CD4-positive, alpha-beta T cell treated with Interleukin-12 subunit alpha and Interleukin-12 subunit beta, for 1 hour (primary cell): ENCODE measurements at regions not wholly inside any gene's neighbourhood (a gene's known extent, or its start where the extent isn't known, plus 50 kb on each side); places are given as distances from the start of the nearest gene placed in this dataset.
"Not testable (repeated sequence)": the region's sequence is repeated elsewhere in the genome, so short reads cannot be mapped to it uniquely, and the experiment has no call there.

Experiments used
- DNase-seq: peaks from one replicate; pipeline ENCODE4 v3.0.0-alpha.2; 2020

DNA sequence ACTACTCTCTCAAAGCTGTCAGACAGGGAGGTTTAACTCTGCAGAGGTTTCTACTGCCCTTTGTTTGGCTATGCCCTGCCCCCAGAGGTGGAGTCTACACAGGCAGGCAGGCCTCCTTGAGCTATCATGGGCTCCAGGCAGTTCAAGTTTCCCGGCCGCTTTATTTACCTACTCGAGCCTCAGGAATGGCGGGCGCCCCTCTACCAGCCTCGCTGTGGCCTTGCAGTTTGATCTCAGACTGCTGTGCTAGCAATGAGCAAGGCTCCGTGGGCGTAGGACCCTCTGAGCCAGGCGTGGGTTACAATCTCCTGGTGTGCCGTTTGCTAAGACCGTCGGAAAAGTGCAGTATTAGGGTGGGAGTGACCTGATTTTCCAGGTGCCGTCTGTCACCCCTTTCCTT lies 124.3 kb downstream of the PTCHD1 start:
- not testable (repeated sequence) for DNase-seq

DNA sequence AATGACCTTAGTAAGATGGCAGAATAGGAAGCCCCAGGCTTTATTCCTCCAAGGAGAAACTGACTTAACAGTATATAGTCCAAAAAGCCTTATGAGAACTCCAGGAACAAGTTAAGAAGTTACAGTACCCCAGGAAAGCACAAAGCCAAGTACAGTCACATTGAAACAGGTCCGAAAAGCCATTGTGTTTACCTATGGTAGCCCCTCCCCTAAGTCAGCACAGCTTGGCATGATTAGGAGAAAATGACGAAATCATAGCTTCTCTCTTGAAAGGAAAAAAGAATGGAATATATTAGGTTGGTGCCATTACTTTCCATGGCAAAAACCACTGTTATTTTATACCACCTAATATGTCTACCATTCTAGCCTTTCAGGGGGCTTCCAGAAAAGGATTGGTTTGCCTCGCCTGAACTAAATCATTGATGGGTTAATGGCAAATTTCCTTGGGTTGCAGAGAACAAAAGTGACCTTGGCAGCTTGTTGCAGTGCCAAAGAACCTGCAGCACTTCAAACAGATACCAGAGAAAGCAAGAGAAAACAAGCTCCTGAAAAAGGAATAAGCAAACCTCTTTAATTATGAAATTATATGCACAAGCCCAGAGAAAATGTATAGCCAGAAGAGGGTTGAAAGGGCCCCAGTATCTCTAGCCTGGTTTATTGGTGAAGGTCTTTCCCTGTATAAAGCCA lies 130.6 kb downstream of the PTCHD1 start:
- DNase-seq: no peak

DNA sequence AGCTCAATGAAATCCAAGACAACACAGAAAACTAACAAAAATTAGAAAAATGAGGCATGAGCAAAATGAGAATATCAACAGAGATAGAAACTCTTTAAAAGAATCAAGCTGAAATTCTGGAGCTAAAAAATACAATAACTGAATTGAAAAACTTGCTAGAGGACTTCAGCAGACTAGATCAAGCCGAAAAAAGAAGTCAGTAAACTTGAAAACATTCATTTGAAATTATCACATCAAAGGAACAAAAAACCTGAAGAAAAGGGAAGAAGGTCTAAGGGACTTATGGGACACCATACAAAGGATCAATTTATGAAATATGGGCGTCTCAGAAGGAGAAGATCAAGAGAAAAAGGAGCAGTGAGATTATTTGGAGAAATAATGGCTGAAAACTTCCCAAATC lies 131.3 kb downstream of the PTCHD1 start:
- DNase-seq: no peak

DNA sequence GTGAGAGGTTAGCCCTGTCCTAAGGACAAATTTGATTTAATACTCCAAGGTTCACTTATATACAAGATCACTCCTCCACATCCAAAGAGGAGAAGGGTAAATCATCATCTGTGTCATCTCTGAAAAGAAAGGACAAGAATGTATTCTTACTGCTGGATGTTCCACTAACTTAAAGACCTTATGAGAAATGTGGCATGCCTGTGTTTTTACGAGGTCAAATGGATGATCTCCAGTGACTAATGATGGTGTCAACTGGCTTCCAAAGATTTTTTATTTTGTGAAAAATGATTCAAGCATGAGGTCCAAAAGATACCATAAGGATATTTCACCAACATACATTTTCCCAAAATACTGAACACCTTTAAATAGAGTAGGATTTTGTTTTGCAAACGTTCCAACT lies 143.4 kb downstream of the PTCHD1 start:
- no peak for DNase-seq

DNA sequence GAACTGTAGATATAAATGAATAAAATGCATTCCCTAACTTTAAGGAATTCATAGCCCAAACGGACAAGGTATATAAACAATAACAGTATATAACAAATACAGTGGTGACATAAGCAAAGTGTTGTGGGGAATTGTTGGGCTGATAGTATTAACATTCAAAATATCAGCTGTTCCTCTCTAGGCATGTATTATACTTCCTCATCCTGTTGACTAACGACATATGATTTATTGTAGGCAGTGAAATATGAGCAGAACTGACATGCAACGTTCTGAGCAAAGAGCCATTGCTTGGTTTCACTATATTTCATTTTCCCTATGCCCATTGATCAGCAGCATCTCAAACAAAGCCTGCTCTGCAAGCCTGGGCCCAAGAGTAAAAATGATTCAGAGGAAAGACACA lies 143.9 kb downstream of the PTCHD1 start:
- no peak for DNase-seq

DNA sequence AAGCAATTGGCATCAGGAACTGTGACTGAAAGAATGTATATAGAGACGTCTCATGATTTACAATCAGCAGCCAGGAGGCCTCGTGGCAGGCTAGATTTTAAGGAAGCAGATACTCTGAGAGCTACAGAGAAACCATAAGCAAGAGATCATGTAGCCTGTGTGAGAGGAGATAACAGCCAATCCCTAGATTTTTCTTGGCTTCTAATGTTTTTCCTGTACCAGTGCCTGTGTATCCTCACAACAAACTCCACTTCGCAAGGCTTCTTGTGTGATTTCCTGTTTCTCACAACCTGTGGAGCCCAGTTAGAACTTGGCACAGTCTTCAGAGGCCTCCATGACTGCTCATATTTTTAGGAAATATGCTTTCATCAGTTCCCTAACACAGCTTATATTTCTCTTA lies 147.9 kb downstream of the PTCHD1 start:
- no peak for DNase-seq

DNA sequence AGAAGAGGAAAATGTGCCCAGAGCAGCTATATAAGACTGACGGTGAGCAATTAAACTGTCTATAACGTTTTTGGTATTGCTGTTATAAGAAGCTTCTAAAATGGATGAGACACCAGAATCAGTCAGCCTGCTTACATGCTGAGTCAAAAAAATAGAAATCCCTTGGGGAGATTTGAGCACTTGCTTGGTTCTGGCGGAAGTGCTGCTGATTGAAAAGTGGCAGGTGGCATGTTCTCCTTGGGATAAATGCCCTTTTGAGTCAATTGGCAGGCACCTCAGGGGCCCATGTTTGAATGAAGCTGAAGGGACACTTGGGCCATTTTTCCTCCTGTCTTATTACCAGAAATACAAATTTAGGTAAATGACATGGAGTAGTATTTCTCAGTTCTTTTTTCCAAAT lies 148.7 kb downstream of the PTCHD1 start:
- no peak for DNase-seq

DNA sequence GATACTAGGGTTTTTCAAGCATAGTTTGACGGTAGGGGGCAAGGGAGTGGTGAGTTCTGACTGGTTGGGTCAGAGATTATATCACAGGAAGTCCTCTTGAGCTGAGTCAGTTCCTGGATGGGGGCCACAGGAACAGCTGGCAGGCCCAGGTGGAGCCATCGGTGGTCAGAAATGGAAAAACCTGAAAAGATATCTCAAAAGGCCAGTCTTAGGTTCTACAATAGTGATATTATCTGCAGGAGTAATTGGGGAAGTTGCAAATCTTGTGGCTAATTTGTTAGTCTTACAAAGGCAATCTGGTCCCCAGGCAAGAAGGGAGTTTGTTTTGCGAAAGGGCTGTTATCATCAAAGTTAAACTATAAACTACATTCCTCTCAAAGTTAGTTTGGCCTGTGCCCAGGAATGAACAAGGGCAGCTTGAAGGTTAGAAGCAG lies 159.3 kb downstream of the PTCHD1 start:
- peak; percentile 0 for DNase-seq

DNA sequence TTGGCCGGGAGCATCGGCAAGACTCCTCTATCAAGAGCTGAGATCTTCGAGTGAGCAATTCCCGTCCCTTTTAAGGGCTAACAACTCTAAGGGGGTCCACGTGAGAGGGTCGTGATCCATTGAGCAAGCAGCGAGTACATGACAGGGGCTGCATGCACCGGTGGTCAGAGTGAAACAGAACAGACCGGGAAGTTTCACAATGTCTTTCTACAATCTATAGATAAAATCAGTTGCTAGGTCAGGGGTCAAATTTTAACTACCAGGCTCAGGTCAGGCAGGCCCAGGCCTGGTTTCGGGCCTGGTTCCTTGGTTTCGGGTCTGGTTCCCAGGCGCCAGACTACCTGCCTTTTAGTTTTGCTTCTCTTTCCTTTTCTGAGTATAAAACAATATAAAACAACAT lies 160.1 kb downstream of the PTCHD1 start:
- no peak for DNase-seq

DNA sequence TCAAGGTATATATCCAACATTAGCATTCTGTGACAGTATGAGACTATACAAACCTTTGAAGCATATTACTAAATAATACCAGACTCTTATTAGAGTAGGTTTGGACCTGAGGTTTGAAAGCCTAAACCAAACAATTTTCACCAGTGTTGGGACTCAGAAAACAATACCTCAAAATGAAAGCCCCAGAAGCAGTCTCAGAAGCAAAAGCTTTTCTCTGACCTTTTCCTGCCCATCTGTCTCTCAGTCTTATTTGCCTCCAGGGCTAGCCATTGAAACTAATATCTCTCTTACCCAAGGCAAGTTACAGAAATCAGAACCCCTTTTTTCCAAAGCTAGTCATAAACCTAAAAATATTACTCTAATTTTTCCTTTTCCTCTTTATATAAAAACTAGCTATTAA lies 163.3 kb downstream of the PTCHD1 start:
- DNase-seq: no peak

DNA sequence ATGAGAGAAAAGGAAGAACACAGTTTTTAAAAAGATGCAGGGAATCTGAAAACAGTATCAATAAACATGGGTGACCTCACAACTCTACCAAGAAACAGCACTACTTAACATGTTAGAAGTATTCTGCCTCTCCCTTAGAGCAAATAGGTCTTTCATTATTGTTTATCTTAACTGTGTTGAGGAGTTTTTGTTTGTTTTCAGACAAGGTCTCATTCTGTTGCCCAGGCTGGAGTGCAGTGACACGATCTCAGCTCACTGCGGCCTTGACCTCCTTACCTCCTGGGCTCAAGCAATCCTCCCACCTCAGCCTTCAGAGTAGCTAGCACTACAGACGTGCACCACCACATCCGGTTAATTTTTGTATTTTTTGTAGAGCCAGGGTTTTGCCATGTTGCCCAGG lies 165.3 kb upstream of the PRDX4 start:
- DNase-seq: no peak

DNA sequence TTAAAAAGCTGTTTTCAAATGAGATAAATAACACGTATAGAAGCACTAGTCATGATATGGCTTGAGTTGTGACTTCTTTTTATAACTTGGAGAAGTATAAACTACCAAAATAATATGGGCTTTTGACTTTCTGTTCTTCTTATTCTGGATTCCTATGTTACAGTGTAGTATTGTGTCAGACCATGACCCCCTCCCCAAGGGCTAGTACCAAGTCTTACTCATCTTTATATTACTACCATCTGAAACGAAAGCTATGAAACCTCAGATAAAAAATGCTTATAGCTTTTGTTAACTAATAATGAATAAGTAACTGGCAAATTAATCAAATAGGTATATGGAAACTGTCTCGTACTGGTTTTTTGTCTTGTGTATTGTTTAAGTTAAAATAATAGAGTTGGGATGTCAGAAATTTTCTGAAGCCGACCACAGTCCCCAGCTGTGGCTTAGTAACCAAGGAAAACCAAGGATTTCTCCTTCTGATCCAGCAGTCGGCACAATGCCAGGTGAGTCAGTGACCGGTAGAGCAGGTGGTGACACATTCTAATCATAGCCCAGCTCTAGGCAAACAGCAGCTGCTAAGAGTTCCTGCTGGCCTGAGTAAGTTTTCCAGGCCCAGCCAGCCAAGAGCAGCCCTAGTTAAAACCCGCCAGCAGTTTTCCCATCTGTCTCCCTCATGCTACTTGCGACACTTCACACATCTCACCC lies 163.3 kb upstream of the PRDX4 start:
- no peak for DNase-seq

DNA sequence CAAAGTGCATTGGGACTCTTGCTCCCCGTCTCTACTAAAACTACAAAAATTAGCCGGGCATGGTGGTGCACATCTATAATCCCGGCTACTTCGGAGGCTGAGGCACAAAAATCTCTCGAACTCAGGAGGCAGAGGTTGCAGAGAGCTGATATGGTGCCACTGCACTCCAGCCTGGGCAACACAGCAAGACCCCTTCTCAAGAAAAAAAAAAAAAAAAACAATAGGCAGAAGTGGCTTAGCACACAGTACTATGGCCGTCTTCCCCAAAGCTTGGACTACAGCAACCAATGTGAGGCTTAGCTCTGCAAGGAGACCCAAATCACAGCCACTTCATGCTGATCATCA lies 162.8 kb upstream of the PRDX4 start:
- no peak for DNase-seq

DNA sequence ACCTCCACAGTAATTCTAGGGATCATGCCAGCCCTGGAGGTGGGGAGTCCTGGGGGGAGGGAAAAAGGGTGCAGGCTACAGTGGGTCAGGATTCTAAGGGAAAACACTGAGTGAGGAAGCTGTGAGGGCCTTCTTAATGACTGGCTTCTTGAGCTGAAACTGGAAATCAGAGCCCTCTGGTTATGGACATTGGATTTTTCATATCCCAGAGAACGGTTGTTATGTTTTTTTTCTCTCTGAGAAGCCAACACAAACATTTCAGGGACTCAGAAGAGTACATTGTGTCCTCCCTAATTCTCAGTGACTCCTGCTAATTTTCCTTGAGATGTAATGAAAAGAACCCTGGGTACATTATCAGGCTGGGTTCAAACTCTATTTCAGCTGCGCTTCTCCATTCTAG lies 162.4 kb upstream of the PRDX4 start:
- DNase-seq: no peak

DNA sequence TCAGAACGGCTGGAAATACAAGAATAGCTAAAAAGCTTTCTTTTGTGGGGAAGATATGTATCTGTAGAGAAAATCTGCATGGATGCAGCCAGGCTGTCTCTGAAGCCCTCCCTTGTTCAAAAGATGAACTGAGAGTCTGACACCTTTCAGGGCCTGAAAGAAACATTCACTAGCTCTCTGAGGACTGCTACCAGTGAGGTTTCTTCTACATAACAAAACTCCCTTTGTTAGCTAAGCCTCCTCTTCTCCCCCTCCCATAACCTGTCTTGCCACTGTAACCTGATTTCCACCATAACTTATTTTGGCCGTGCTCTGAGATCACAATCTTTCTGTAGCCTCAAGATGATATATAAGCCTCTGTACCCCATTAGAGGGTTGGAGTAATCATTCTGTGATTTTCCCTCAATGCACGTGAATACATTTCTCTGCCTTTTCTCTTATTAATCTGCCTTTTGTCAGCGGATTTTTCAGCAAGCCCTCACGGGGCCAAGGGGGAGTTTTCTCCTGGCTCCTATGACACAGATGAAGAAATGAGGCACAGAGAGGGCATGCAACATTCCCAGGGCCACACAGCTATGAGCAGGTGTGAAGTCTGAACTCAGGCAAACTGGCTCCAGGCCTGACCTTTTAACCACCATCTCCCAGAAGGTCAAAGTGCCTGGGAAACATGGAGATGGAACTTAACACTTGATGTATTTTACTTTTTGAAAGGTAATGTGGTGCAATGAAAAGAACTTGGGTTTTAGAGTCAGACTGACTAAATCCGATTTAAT lies 161.6 kb upstream of the PRDX4 start:
- DNase-seq: no peak

DNA sequence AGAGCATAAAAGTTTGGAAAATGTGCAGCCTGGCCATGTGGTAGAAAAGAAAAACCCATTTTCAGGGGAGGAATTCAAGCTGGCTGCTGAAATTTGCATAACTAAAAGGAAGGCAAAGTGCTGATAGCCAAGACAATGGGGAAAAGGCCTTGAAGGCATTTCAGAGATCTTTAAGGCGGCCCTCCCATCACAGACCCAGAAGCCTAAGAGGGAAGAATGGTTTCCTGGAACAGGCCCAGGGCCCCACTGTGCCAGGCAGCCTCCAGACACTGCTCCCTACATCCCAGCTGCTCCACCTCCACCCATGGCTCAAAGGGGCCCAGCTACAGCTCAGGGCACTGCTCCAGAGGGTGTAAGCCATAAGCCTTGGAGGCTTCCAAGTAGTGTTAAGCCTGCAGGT lies 158.0 kb upstream of the PRDX4 start:
- DNase-seq: no peak

DNA sequence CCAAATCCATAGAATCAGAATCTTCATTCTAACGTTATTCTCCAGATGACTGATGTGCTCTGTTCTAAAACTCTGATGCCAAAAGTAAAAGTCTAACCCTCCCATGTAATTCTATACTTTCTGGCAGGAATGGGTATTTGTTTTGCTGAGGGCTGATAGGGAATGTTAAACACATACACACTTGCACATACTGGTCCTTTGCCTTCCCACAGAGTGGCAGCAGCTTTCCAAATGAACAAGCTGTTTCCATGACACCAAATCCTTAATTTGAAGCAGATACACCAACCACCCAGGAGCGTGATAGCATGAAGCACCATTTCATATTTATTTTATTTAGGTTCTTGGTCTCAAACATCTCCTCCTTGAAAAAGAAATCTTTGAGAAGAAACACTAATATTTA lies 155.5 kb upstream of the PRDX4 start:
- DNase-seq: no peak

DNA sequence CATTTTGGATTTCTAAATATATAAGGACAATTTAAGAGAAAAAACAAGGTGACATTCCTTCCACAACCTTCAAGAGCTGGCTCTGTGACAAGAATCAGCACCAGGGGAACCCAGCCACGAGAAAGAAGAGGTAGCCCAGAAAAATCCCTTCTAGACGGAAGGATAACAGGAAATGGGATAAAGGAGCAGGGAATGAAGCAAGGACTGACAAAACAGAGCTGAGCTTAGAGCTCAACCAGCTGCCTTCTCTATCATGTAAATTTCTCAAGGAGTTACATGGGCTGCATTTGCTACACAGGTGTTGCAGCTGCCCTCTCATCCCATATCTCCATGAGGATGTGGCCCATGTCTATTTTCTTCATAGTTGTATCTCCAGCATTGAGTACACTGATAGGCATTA lies 154.2 kb upstream of the PRDX4 start:
- DNase-seq: no peak

DNA sequence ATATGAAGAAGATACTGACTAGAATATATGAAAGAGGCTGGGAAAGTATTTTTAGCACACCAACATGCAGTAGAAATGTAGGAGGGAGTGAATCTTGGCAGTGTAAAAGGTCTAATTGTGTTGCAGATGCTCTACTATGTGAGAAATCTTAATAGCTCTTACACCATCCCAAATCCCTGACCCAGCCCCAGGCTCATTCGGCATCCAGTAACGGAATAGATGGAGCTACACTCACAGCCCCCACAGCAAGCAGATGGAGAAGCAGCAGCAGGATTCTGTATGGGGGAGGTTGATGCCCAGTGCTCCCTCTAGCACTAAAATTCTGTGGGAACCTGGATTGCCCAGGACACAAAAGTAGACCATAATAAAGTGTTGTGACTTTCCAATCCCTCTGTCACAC lies 153.2 kb upstream of the PRDX4 start:
- no peak for DNase-seq

DNA sequence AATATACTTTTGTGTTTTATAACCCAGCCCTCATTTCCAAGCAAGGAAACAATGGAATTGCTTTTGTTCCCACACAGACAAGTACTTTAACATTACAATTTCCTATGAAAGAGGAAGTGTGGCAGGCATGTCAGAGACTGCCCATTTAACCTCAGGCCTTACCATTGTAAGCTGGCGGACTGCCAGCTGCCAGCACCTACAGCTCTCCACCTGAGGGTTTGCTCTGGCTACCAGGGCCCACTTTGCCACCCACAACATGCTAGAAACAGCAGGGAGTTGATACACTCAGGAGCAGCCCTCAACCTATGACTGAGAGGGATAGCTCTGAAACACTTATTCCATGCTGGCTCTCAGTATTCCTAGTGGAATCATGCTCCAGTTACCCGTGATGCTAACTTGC lies 152.3 kb upstream of the PRDX4 start:
- DNase-seq: no peak

DNA sequence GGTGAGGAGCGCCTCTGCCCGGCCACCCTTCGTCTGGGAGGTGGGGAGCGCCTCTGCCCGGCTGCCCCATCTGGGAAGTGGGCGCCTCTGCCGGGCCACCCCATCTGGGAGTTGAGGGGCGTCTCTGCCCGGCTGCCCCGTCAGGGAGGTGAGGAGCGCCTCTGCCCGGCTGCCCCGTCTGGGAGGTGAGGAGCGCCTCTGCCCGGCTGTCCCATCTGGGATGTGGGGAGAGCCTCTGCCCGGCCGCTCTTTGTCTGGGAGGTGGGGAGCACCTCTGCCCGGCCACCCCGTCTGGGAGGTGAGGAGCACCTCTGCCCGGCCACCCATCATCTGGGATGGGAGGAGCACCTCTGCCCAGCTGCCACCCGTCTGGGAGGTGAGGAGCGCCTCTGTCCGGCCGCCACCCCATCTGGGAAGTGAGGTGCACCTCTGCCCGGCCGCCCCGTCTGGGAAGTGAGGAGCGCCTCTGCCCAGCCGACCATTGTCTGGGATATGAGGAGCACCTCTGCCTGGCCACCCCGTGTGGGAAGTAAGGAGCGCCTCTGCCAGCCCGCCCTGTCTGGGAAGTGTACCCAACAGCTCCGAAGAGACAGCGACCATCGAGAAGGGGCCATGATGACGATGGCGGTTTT lies 144.2 kb upstream of the PRDX4 start:
- not testable (repeated sequence) for DNase-seq

DNA sequence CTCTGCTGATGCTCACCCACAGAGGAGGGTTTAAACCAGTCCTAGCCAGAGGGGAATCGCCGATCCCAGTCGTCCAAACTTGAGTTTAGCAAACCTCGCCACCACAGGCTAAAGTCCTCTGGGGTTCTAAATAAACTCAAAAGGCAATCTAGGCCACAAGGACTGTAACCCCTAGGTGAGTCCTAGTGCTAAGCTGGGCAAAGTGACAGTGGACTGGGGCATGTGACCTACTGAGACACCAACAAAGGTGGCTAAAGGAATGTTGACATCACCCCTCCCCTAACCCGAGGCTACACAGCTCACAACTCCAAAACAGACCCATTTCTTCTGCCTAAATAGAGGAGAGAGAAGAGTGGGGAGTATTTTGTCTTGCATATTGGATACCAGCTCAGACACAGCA lies 142.8 kb upstream of the PRDX4 start:
- DNase-seq: no peak

DNA sequence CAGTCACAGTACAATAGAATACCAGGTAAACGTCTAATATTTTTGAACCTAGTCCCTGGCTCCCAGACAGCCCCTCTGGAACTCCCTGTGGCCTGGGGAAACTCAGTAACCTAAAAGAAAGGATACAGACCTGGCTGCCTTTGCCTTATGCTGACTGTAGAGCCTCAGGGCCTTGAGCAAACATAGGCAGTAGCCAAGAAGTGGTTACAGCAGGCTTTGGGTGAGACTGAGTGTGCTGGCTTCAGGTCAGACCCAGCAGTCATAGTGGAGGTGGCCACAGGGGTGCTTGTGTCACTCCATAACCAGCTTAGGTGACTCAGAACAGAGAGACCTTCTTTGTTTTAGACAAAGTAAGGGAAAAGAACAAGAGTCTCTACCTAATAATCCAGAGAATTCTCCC lies 141.8 kb upstream of the PRDX4 start:
- DNase-seq: no peak

DNA sequence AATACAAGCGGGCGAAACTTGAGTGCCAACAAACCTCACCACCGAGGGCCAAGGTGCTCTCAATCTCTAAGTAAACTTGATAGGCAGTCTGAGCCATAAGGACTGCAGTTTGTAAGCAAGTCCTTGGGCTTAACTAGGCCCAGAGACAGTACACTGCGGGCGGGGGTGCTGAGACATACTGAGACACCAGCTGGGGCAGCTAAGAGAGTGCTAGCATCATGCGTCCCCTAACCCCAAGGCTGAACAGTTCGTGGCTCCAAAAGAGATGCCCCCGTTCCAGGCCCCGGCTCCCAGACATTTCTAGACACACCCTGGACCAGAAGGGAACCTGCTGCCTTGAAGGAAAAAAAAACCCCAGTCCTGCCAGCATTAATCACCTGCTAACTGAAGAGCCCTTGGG lies 126.8 kb upstream of the PRDX4 start:
- no peak for DNase-seq
